ENCODE measurements at regions not wholly inside any gene's neighbourhood (a gene's known extent, or its start where the extent isn't known, plus 50 kb on each side); places are given as distances from the start of the nearest gene placed in this dataset.

DNA sequence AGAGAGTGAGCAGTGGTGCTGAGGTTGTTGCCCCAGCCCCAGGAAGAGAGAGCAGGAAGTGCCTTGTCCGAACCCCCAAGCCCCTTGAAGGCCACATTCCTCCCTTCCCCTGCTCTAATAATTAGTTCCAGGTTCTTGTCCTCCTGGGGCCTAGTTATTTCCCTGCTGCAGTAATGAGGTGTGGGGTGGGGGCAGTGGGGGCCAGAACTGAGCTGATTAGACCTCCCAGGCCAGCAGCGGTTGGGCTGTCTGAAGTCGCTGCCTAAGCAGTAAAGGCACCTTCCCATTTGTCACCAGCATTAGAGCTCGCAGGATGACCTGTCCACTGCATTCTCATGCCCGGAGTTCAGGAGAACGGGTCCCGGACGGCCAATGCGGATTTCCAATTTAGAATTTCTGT, 186.5 kb upstream of the CSF3R start:
- BruUV-seq (replicated peaks), result no TSS peak
- no peak overlapping the region for H3K4ac ChIP-seq (ENCODE audit: low read depth, low read length)
- no peaks in the 10 kb centered on the region for H3K4me1 ChIP-seq (ENCODE audit: control insufficient read depth, insufficient read depth, low read length)
- TF ChIP-seq, protein P1, sequence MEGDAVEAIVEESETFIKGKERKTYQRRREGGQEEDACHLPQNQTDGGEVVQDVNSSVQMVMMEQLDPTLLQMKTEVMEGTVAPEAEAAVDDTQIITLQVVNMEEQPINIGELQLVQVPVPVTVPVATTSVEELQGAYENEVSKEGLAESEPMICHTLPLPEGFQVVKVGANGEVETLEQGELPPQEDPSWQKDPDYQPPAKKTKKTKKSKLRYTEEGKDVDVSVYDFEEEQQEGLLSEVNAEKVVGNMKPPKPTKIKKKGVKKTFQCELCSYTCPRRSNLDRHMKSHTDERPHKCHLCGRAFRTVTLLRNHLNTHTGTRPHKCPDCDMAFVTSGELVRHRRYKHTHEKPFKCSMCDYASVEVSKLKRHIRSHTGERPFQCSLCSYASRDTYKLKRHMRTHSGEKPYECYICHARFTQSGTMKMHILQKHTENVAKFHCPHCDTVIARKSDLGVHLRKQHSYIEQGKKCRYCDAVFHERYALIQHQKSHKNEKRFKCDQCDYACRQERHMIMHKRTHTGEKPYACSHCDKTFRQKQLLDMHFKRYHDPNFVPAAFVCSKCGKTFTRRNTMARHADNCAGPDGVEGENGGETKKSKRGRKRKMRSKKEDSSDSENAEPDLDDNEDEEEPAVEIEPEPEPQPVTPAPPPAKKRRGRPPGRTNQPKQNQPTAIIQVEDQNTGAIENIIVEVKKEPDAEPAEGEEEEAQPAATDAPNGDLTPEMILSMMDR (conservative IDR thresholded peaks at IDR 0.05; ENCODE audit: low read depth, low read length), result no peak
- TF ChIP-seq CEBPB (IDR thresholded peaks at IDR 0.05; ENCODE audit: low read depth, low read length) (no peak), BHLHE40 (IDR thresholded peaks at IDR 0.05; ENCODE audit: low read depth, low read length) (no peak), MAFK (IDR thresholded peaks at IDR 0.05; ENCODE audit: low read depth, low read length) (no peak), MAZ (IDR thresholded peaks at IDR 0.05; ENCODE audit: borderline replicate concordance, low read depth, low read length) (no peak), CHD1 (IDR thresholded peaks at IDR 0.05; ENCODE audit: low read depth, low read length) (no peak), POLR2A (IDR thresholded peaks at IDR 0.05; ENCODE audit: low read depth, low read length) (no peak), RAD21 (IDR thresholded peaks at IDR 0.05; ENCODE audit: low read length) (no peak), NFE2L2 (IDR thresholded peaks at IDR 0.05; ENCODE audit: low read depth, low read length) (no peak), RCOR1 (IDR thresholded peaks at IDR 0.05; ENCODE audit: insufficient replicate concordance, low read length) (no peak), FOS (IDR thresholded peaks at IDR 0.05; ENCODE audit: low read depth, low read length) (no peak), SMC3 (IDR thresholded peaks at IDR 0.05; ENCODE audit: low read depth, low read length) (no peak)
- TF ChIP-seq, protein P2, sequence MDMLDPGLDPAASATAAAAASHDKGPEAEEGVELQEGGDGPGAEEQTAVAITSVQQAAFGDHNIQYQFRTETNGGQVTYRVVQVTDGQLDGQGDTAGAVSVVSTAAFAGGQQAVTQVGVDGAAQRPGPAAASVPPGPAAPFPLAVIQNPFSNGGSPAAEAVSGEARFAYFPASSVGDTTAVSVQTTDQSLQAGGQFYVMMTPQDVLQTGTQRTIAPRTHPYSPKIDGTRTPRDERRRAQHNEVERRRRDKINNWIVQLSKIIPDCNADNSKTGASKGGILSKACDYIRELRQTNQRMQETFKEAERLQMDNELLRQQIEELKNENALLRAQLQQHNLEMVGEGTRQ (IDR thresholded peaks at IDR 0.05; ENCODE audit: low read depth, low read length), result no peak
- TF ChIP-seq, protein P3, sequence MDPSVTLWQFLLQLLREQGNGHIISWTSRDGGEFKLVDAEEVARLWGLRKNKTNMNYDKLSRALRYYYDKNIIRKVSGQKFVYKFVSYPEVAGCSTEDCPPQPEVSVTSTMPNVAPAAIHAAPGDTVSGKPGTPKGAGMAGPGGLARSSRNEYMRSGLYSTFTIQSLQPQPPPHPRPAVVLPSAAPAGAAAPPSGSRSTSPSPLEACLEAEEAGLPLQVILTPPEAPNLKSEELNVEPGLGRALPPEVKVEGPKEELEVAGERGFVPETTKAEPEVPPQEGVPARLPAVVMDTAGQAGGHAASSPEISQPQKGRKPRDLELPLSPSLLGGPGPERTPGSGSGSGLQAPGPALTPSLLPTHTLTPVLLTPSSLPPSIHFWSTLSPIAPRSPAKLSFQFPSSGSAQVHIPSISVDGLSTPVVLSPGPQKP (IDR thresholded peaks at IDR 0.05; ENCODE audit: borderline replicate concordance, low read depth, low read length), result no peak
- H2AK5ac ChIP-seq (ENCODE audit: low read depth, low read length), result no peak overlapping the region
- no peak overlapping the region for H3K18ac ChIP-seq (ENCODE audit: low read depth, low read length)
- intact Hi-C loops (cut with micrococcal nuclease), result no loop called here
- H3K9me1 ChIP-seq (ENCODE audit: insufficient read depth, low read length), result no peaks in the 10 kb centered on the region
- no peak overlapping the region for H3K9ac ChIP-seq (ENCODE audit: low read depth, low read length)
- H3K23ac ChIP-seq (ENCODE audit: low read depth, low read length), result no peak overlapping the region
- ChIA-PET POLR2A (ENCODE audit: unreplicated experiment) (no interaction called here), CTCF (no interaction called here)
- ATAC-seq (ENCODE audit: low read depth) (no peak), DNase-seq (no peak)
- no peaks in the 10 kb centered on the region for H3K27me3 ChIP-seq (ENCODE audit: control insufficient read depth, insufficient read depth, low read length)
- H3K79me1 ChIP-seq (ENCODE audit: low read depth in 1 of 2, low read length in 2 of 2), result no peaks in the 10 kb centered on the region
- no peak overlapping the region for H3K4me2 ChIP-seq (ENCODE audit: low read depth, low read length)
- no peak overlapping the region for H4K5ac ChIP-seq (ENCODE audit: low read depth, low read length)
- H2AFZ ChIP-seq (replicated peaks; ENCODE audit: low read length, poor library complexity), result no peak overlapping the region
- no peaks in the 10 kb centered on the region for H3K36me3 ChIP-seq (ENCODE audit: control insufficient read depth, insufficient read depth, low read length)
- H2BK15ac ChIP-seq (ENCODE audit: low read depth, low read length), result no peak overlapping the region
- in situ Hi-C loops (cut with MboI; ENCODE audit: low sequenced_read_pairs), result no loop called here
- H2BK5ac ChIP-seq (ENCODE audit: low read depth, low read length, poor library complexity, severe bottlenecking), result no peak overlapping the region
- no peak overlapping the region for H3K14ac ChIP-seq (replicated peaks; ENCODE audit: low read depth, low read length)
- no peak overlapping the region for H2BK20ac ChIP-seq (ENCODE audit: low read depth, low read length)
- no peak overlapping the region for H4K8ac ChIP-seq (ENCODE audit: low read depth in 2 of 2, low read length in 2 of 2)
- H4K20me1 ChIP-seq (ENCODE audit: insufficient read depth, low read length), result no peaks in the 10 kb centered on the region
- H3K4me3 ChIP-seq (ENCODE audit: insufficient read depth, low read depth, low read length), result no peak overlapping the region
- no peak overlapping the region for H2AK9ac ChIP-seq (replicated peaks; ENCODE audit: low read depth, low read length, poor library complexity)
- H2BK120ac ChIP-seq (ENCODE audit: low read depth, low read length), result no peak overlapping the region
- H3K9me3 ChIP-seq (ENCODE audit: control insufficient read depth, insufficient read depth, low read length), result no peaks in the 10 kb centered on the region
- no peak overlapping the region for H3K27ac ChIP-seq (ENCODE audit: insufficient read depth, low read length)
- no peak overlapping the region for H3K56ac ChIP-seq (ENCODE audit: extremely low read depth, insufficient read depth, low read length)
- WGBS, 2 experiments (ENCODE audit: extremely low coverage in 2 of 2, insufficient read length in 1 of 2), result 0% methylated on average over 1 of the region's 9 CpGs; no CpG with 5 or more reads in 1 of the 2 experiments
- H4K91ac ChIP-seq (ENCODE audit: insufficient read depth, low read depth, low read length), result no peak overlapping the region
- dilution Hi-C loops (cut with HindIII; ENCODE audit: low sequenced_read_pairs, unreplicated experiment), result no loop called here

Measured in IMR-90 (cell line).